ENCODE measurements at regions not wholly inside any gene's neighbourhood (a gene's known extent, or its start where the extent isn't known, plus 50 kb on each side); places are given as distances from the start of the nearest gene placed in this dataset.
A peak's percentile ranks its signal among the peaks of the same experiment; 100 is the strongest.
"Not testable (repeated sequence)": the region's sequence is repeated elsewhere in the genome, so short reads cannot be mapped to it uniquely, and the experiment has no call there.

GRCh38 chr13:109702030-109702597 is 84.3 kb downstream of the IRS2 start:
- H3K36me3 ChIP-seq (ENCODE audit: low read depth); H3K4me3 ChIP-seq; H3K9me3 ChIP-seq (ENCODE audit: low read depth); H3K9me2 ChIP-seq (ENCODE audit: insufficient read depth); H2AFZ ChIP-seq; H3K79me2 ChIP-seq (ENCODE audit: insufficient read depth); H3K27ac ChIP-seq; H4K20me1 ChIP-seq (ENCODE audit: insufficient read depth); H3K4me2 ChIP-seq (ENCODE audit: unreplicated experiment); DNase-seq; H3K9ac ChIP-seq; in situ Hi-C loops (cut with MboI): not testable (repeated sequence)
- Histone ChIP-seq H3F3A (ENCODE audit: insufficient read depth) (peaks cover 12% of the 10 kb centered on the region; the same call in 1 of the 2 replicates), H3K4me1 (ENCODE audit: insufficient read depth) (peaks cover 13% of the 10 kb centered on the region), H3K27me3 (replicated peaks; ENCODE audit: insufficient read depth) (peaks cover 70% of the 10 kb centered on the region)
- 59 to 65% methylated on average over 9 of the region's 9 CpGs for WGBS, 2 experiments (ENCODE audit: low coverage in 1 of 2, low lambda C conversion rate in 2 of 2, missing lambda C conversion rate in 2 of 2)

DNA sequence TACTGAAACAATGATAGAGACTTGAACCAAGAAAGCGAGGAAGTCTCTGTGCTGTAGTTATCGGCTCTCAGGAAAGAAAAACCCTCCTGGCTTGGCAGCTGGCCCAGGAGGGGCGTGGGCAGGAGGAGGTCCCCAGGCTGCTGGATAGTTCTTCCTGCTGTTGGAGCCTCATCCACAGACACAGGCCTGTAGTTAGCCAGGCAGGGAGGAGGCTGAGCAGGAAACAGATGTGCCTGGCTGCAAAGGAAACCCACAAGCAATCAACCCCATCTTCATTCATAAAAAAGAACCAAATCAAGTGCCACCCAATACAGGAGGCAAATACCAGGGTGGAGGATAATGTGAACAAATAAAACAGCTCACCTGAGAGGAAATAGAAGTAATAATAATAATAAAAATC is 86.2 kb downstream of the IRS2 start:
- Histone ChIP-seq H3K4me1 (ENCODE audit: insufficient read depth) (peaks cover 13% of the 10 kb centered on the region), H2AFZ (no peak overlapping the region), H3K9me3 (ENCODE audit: low read depth) (no peaks in the 10 kb centered on the region), H3K4me3 (no peak overlapping the region), H3K9me2 (ENCODE audit: insufficient read depth) (no peaks in the 10 kb centered on the region), H3K79me2 (ENCODE audit: insufficient read depth) (no peaks in the 10 kb centered on the region), H3K27ac (no peak overlapping the region), H4K20me1 (ENCODE audit: insufficient read depth) (no peaks in the 10 kb centered on the region), H3K4me2 (ENCODE audit: unreplicated experiment) (no peak overlapping the region), H3F3A (ENCODE audit: insufficient read depth) (peaks cover 12% of the 10 kb centered on the region; the same call in 1 of the 2 replicates), H3K36me3 (ENCODE audit: low read depth) (no peaks in the 10 kb centered on the region), H3K27me3 (replicated peaks; ENCODE audit: insufficient read depth) (peaks cover 70% of the 10 kb centered on the region), H3K9ac (no peak overlapping the region)
- 26 to 36% methylated on average over 3 of the region's 3 CpGs for WGBS, 2 experiments (ENCODE audit: low coverage in 1 of 2, low lambda C conversion rate in 2 of 2, missing lambda C conversion rate in 2 of 2)
- TF ChIP-seq EZH2 (IDR thresholded peaks at IDR 0.05; ENCODE audit: insufficient read depth, poor library complexity, severe bottlenecking) (no peak), EZH2phosphoT487 (IDR thresholded peaks at IDR 0.05; ENCODE audit: insufficient read depth, low read depth) (no peak)
- DNase-seq = no peak
- in situ Hi-C loops (cut with MboI) = no loop called here

DNA sequence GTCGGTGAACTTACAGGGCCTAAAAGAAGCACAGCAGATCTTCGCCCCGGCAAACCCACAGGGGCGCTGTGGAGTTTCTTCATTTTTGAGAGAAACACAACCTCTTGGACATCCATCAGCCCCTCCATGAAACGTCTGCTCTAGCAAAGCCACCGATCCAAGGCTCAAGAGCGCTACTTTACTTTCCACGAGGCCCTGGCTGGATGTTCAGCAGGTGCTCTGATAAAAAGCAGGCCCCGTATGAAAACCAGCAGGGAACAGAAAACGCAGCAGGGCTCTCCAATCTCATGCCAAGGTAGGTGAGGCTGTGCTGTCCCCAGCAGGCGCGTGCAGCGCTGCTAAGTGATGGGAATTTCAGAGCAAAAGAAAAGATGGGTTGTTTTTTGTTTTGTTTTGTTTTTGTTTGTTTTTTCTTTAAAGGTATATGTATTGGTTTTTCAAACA is 86.7 kb downstream of the IRS2 start:
- TF ChIP-seq EZH2phosphoT487 (IDR thresholded peaks at IDR 0.05; ENCODE audit: insufficient read depth, low read depth) (no peak), EZH2 (IDR thresholded peaks at IDR 0.05; ENCODE audit: insufficient read depth, poor library complexity, severe bottlenecking) (no peak)
- Histone ChIP-seq H3K9me3 (ENCODE audit: low read depth) (no peaks in the 10 kb centered on the region), H3K27ac (no peak overlapping the region), H3F3A (ENCODE audit: insufficient read depth) (peaks cover 12% of the 10 kb centered on the region; the same call in 1 of the 2 replicates), H2AFZ (no peak overlapping the region), H3K36me3 (ENCODE audit: low read depth) (no peaks in the 10 kb centered on the region), H3K4me1 (ENCODE audit: insufficient read depth) (peaks cover 13% of the 10 kb centered on the region), H3K27me3 (replicated peaks; ENCODE audit: insufficient read depth) (peaks cover 69% of the 10 kb centered on the region), H3K4me3 (no peak overlapping the region), H3K4me2 (ENCODE audit: unreplicated experiment) (no peak overlapping the region), H3K79me2 (ENCODE audit: insufficient read depth) (no peaks in the 10 kb centered on the region), H3K9me2 (ENCODE audit: insufficient read depth) (no peaks in the 10 kb centered on the region), H4K20me1 (ENCODE audit: insufficient read depth) (no peaks in the 10 kb centered on the region), H3K9ac (no peak overlapping the region)
- peak; percentile 3 for DNase-seq
- WGBS, 2 experiments (ENCODE audit: low coverage in 1 of 2, low lambda C conversion rate in 2 of 2, missing lambda C conversion rate in 2 of 2) = 55 to 59% methylated on average over 13 of the region's 13 CpGs
- in situ Hi-C loops (cut with MboI) = no loop called here

- Histone ChIP-seq H3K4me3 (no peak overlapping the region), H3K9ac (no peak overlapping the region), H2AFZ (no peak overlapping the region), H3K4me1 (ENCODE audit: insufficient read depth) (peaks cover 13% of the 10 kb centered on the region), H3K79me2 (ENCODE audit: insufficient read depth) (no peaks in the 10 kb centered on the region), H4K20me1 (ENCODE audit: insufficient read depth) (no peaks in the 10 kb centered on the region), H3K4me2 (ENCODE audit: unreplicated experiment) (no peak overlapping the region), H3K27me3 (replicated peaks; ENCODE audit: insufficient read depth) (peaks cover 62% of the 10 kb centered on the region), H3K9me3 (ENCODE audit: low read depth) (no peaks in the 10 kb centered on the region), H3K27ac (no peak overlapping the region), H3K9me2 (ENCODE audit: insufficient read depth) (no peaks in the 10 kb centered on the region), H3F3A (ENCODE audit: insufficient read depth) (peaks cover 12% of the 10 kb centered on the region; the same call in 1 of the 2 replicates), H3K36me3 (ENCODE audit: low read depth) (no peaks in the 10 kb centered on the region)
- DNase-seq = peak; percentile 65
- 3 to 6% methylated on average over 1 of the region's 1 CpG for WGBS, 2 experiments (ENCODE audit: low coverage in 1 of 2, low lambda C conversion rate in 2 of 2, missing lambda C conversion rate in 2 of 2)
- TF ChIP-seq EZH2phosphoT487 (IDR thresholded peaks at IDR 0.05; ENCODE audit: insufficient read depth, low read depth) (peak; percentile 80; the same call in 1 of the 2 replicates), EZH2 (IDR thresholded peaks at IDR 0.05; ENCODE audit: insufficient read depth, poor library complexity, severe bottlenecking) (no peak)
- in situ Hi-C loops (cut with MboI) = no loop called here
Observed at GRCh38 chr13:109698779-109699178, 87.6 kb downstream of the IRS2 start.

DNA sequence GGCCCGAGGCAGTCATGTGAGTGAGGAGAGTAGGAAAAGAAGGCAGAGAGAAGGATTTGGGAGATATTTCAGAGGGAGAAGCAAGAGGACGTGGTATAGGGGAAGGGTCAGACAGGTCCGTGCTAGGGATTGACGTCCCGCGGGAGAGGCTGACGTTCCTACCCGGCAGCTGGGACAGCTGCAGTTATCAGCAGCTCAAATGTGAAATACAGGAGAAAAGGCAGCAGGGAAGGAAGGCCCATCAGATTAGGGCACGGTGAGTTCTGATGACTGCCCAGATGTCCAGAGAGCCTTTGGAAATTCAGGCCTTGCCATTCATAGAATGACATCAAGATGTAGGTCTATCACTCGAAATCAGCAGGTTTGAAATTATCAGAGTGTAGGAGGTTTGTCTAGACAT is 88.4 kb downstream of the IRS2 start:
- Histone ChIP-seq H3K4me1 (ENCODE audit: insufficient read depth) (peaks cover 13% of the 10 kb centered on the region), H3K9me3 (ENCODE audit: low read depth) (no peaks in the 10 kb centered on the region), H3K27me3 (replicated peaks; ENCODE audit: insufficient read depth) (peaks cover 62% of the 10 kb centered on the region), H3K36me3 (ENCODE audit: low read depth) (no peaks in the 10 kb centered on the region), H3K27ac (no peak overlapping the region), H3K4me2 (ENCODE audit: unreplicated experiment) (no peak overlapping the region), H3K9ac (no peak overlapping the region), H3K79me2 (ENCODE audit: insufficient read depth) (no peaks in the 10 kb centered on the region), H4K20me1 (ENCODE audit: insufficient read depth) (no peaks in the 10 kb centered on the region), H3K4me3 (no peak overlapping the region), H3F3A (ENCODE audit: insufficient read depth) (peaks cover 12% of the 10 kb centered on the region; the same call in 1 of the 2 replicates), H3K9me2 (ENCODE audit: insufficient read depth) (no peaks in the 10 kb centered on the region), H2AFZ (no peak overlapping the region)
- TF ChIP-seq EZH2phosphoT487 (IDR thresholded peaks at IDR 0.05; ENCODE audit: insufficient read depth, low read depth) = no peak
- no peak for TF ChIP-seq EZH2 (IDR thresholded peaks at IDR 0.05; ENCODE audit: insufficient read depth, poor library complexity, severe bottlenecking)
- in situ Hi-C loops (cut with MboI) = no loop called here
- 62 to 69% methylated on average over 10 of the region's 10 CpGs for WGBS, 2 experiments (ENCODE audit: low coverage in 1 of 2, low lambda C conversion rate in 2 of 2, missing lambda C conversion rate in 2 of 2)
- DNase-seq = no peak
